ENCODE measurements at regions not wholly inside any gene's neighbourhood (a gene's known extent, or its start where the extent isn't known, plus 50 kb on each side); places are given as distances from the start of the nearest gene placed in this dataset.

DNA sequence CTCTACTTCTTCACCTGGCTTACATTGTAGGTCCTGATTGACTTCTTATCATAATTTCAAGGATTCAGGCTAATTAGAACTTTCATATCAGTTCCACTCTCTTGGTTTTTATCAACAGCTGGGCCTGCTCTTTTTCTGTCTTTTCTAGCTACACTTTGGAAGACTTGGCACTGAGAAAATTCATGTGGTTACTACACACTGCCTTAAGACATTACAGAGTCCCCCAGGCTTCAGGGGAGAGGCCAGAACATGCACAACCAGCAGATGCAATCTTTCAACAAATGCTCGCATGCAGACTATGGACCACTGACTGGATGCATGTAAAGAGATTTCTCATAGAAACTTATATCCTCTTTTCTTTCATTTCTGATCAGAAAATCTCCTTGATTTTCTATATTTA is 423.5 kb downstream of the TUSC7 start:
- DNase-seq = no peak

DNA sequence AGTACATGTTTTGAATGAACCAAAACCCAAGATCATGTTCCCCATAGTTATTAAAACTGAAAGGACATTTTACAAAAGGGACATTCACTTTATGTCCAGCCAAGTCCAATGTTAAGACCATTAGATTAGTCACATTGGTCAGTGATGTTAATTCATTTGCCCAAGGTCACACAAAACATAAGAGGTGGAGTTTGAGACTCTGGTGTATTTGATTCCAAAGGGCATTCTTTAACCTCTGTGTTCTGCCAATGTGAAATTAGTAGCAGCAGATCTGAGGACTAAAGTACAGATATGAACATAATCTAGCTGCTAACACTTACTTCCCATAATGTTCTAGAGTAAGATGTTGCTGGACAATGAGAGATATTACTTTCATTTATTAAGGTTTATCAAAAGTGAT is 425.6 kb downstream of the TUSC7 start:
- DNase-seq = no peak

GRCh38 chr3:117136003-117136402 is 426.4 kb downstream of the TUSC7 start:
- DNase-seq = no peak

- no peak for DNase-seq
These were observed 427.5 kb downstream of the TUSC7 start for GRCh38 chr3:117137065-117137464.

GRCh38 chr3:117139681-117140080 is 430.1 kb downstream of the TUSC7 start:
- no peak for DNase-seq

DNA sequence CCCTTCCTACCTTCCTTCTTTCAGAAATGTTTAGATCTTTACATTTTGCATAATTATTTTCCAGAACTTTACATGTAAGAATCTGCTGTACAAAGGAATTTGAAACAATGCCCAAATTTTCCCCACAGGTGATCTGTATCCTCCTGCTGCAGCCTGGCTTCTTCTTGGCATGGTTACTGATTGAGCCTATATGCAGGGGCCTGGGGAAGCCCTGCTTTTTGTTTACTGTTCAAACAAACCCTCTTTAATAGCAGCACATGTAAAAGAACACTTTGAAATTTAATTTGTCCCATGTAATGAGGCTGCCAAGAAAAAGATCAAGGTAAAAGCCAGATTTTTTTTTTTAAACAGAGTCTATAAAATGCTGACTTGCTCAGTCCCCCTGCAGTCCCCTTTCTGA is 432.2 kb downstream of the TUSC7 start:
- peak; percentile 69 for DNase-seq

GRCh38 chr3:117144853-117145252 is 435.3 kb downstream of the TUSC7 start:
- no peak for DNase-seq

GRCh38 chr3:117145677-117146076 is 436.1 kb downstream of the TUSC7 start:
- no peak for DNase-seq

DNA sequence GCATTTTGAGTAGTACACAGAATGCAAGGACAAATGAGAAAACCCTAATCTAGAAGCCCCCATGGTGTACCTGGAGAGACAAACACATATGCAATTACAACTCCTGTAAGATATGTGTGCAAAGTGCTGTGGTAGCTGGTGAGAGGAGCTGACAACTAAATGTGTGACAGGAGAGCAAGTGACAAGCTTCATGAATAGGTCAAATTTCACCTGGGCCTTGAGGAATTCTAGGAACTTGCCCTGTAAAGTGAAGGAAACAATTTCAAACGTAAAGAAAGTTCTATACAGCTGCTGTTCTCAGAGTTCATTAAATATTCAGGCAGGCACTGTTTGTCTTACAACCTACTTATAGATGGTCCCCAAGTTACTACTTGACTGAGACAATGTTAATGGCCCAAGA is 437.0 kb downstream of the TUSC7 start:
- DNase-seq = no peak

DNA sequence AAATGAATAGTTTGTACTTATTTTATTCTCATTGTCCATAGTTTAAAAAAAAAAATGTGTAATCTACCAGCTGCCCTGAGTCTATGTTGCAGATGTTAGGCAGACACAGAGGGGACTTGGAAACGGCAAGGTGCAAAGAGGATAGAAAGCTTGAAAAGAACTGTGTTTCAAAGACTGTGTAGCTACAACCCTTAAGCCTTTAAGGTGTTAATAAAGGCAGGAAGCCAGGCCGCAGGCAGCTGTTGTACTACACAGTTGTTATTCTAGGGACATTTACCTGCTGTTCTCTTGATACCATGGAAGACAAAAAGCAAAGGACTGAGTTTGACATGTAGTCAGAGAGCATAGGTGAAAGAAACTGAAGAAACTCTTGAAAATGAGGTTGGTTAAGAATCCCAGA is 440.0 kb downstream of the TUSC7 start:
- no peak for DNase-seq

GRCh38 chr3:117150628-117151027 is 441.0 kb downstream of the TUSC7 start:
- no peak for DNase-seq

GRCh38 chr3:117160176-117160575 is 450.6 kb downstream of the TUSC7 start:
- DNase-seq = no peak

- no peak for DNase-seq
These were observed 452.2 kb downstream of the TUSC7 start for GRCh38 chr3:117161816-117162215.

DNA sequence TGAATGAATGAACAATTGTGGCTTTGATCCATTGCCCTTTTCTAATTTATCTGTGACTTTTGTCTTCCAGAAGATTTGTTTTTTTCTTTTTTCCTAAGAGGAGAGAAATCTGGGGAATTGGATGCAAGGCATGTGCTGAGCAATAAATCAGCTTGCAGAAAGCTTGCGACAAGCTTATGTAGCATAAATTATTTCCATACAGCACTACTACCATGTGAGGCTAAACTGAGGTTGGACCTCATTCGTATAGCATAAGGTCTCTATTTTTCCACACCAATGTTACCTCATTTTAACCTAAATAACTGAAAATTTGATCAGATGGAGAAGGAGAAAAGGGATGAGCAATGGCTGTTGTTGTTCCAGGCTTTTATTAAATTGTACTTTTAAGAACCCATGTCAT is 455.6 kb downstream of the TUSC7 start:
- DNase-seq = no peak

DNA sequence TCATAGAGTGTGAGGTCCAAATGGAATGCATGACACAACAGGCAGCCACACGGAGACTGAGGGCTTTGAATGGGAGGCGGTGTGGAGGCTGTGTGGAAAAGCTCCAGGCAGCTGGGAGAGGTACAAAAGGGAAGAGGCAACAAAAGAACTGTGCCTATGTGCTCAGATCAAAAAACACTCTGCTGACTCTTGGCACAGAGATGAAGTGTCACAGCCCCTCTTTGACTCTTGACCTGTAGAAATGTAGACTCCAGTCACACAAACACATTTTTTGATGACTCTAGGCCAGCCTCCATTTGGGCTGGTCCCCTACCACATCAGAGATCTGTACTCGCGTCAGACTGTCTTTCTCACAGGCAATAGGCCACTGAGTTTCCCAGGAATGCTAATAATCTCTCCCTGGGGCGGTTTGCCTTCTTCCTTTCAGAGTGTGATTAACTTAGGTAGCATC is 456.0 kb downstream of the TUSC7 start:
- DNase-seq = no peak

GRCh38 chr3:117168896-117169295 is 459.3 kb downstream of the TUSC7 start:
- no peak for DNase-seq

DNA sequence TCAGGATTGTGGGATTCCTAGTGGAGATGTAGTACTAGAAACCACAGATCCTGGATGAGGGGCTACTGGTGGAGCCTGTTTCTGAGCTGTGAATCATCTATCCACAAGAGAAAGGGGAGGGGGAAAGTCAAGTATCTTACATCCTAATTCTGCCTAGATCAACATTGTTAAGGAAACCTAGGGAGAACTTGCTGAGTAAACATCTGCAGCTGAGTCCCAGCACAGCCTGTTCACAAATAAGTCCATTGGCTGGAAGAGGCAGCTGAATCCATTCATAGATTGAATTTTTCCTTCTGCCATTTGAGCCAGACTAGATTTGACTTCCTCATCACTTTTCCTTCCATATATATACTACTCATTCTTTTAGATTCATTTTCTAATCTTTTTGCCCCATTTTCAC is 460.5 kb downstream of the TUSC7 start:
- no peak for DNase-seq

DNA sequence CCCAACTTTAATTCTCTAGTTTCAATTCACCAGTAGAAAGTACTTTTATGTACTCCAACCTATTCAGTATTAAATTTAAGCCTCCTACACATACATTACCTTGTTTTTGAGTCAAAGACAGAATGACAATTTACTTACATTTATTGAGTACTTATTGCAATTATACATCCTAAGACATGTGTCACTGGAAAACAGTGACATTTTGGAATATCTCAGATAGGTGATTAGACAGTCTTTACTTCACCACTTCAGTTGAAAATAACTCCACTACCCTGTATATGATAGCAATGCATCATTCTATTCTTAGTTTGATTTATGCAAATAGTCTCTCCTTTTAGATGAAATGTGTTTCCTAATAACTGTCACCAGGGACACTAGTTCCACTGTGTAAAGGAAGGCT is 461.5 kb downstream of the TUSC7 start:
- DNase-seq = no peak

DNA sequence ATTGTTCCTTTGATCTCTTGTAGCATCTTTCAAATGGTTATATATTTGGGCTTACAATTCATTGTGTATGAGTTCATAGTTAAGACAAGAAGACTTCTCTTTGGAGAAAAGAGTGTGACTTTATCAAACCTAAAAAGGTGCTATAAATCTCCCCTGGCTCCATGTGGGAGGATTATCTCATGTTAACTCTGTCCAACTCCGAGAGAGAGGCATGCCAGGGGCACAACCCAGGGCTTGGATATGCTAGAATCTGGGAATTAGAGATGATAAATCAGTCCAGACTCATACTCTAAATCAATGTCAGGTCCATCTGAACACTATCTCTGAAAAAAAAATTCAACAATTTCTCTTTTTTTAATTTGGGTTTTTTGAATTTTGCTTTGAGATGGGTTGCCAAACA is 462.8 kb downstream of the TUSC7 start:
- no peak for DNase-seq

GRCh38 chr3:117181222-117181621 is 471.6 kb downstream of the TUSC7 start:
- DNase-seq = no peak

DNA sequence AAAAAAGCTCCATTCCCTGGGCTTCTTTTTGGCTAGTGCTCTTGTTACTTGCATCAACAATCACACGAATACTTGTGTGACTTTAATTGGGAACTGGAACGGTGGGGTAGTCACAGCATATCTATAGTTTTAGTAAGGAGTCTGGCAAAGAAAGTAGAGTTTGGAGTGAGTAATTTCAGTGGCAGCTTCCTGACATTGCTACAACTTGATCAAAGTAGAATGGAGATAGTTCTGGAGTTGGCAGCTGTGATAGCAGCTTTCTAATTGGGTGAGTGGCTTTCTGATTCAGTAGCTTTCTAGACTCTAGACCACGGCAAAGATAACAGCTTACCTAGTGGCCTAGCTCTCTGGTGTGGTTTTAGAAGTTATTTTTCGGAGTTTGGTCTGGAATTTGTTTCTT is 475.0 kb downstream of the TUSC7 start:
- no peak for DNase-seq

DNA sequence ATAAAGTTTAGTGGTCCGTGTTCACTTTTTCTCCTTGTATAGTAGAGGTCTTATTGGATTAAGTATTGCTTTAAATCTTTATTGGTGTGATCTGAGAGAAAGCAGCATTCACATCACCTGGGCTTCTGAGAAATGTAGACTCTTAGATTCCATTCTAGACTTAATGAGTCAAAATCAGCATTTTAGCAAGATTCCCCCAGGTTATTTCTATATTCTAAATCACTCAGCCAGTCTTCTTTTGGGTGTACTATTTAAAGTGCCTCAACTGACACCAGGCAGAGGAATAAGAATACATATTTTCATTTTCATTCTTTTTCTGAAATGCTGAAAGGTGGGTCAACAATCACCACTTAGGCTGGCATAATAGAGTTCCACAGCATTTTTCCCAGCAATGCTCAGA is 481.7 kb downstream of the TUSC7 start:
- DNase-seq = no peak

DNA sequence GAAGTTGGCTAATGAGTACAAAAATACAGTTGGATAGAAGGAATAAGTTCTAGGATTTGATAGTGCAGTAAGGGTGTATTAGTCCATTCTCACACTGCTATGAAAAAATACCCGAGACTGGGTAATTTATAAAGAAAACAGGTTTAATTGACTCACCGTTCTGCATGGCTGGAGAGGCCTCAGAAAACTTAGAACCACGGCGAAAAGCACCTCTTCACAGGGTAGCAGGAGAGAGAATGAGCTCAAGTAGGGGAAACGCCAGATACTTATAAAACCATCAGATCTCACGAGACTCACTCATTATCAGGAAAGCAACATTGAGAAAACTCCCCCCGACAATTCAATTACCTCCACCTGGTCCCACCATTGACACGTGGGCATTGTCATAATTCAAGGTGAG is 483.3 kb downstream of the TUSC7 start:
- no peak for DNase-seq

GRCh38 chr3:117193390-117193789 is 483.8 kb downstream of the TUSC7 start:
- peak; percentile 6 for DNase-seq

DNA sequence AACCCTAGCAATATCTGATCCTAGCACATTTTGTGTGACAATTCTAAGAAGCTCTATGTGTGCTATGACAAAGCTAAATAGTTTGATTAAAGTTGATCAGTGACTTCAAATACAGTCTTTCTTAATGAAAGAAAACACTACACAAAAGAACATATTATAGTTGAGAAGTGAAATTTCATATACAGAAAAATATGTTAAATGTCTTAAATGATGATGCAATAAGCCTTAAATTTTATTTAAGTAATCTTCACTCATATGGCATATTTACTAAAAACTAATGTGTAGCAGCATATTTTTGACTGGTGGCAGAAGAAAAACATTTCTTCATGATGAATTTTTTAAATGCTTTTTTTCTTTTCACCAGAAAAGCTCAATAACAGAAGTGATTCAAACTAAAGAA is 485.5 kb downstream of the TUSC7 start:
- DNase-seq = no peak

DNA sequence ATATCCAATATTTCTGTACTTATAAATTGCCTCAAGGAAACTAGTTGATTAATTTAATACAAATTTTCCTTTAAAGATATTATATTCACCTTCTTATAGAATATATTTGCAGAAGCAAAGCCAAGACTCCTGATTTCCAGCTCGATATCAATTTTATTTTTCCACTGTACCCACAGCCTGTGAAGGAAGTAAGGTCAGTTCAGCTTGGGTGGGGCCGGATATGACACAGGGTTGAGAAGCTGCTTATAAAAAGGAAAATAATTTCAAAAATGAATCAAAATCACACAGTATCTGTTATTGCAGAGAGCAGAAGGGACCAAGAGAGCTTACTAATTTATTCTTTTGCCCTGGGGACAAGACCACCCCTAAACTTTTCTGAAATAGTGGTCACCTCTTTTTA is 491.4 kb downstream of the TUSC7 start:
- no peak for DNase-seq

Data from NCI-H1092 treated with DMSO at 0.1 percent for 48 hours (cell line).